Glutamatergic neuron (in vitro differentiated cells): ENCODE measurements at regions not wholly inside any gene's neighbourhood (a gene's known extent, or its start where the extent isn't known, plus 50 kb on each side); places are given as distances from the start of the nearest gene placed in this dataset.

Experiments used
- DNase-seq: peaks from one replicate; pipeline ENCODE4 v3.0.0; 2022
- H3K27ac Mint-ChIP-seq: one replicate; pipeline ENCODE4 v1.8.0; 2020; ENCODE audit warnings: mild to moderate bottlenecking, mixed read lengths, inconsistent platforms; ENCODE audit not compliant: unreplicated experiment
- H3K27me3 Mint-ChIP-seq: one replicate; pipeline ENCODE4 v1.8.0; 2020; ENCODE audit warnings: mild to moderate bottlenecking, moderate library complexity, mixed read lengths, inconsistent platforms; ENCODE audit not compliant: unreplicated experiment
- H3K36me3 Mint-ChIP-seq: one replicate; pipeline ENCODE4 v1.8.0; 2020; ENCODE audit warnings: mild to moderate bottlenecking, mixed read lengths, inconsistent platforms; ENCODE audit not compliant: unreplicated experiment
- H3K4me1 Mint-ChIP-seq: one replicate; pipeline ENCODE4 v1.8.0; 2020; ENCODE audit warnings: mild to moderate bottlenecking, low read depth, mixed read lengths, inconsistent platforms; ENCODE audit not compliant: unreplicated experiment
- H3K4me3 Mint-ChIP-seq: one replicate; pipeline ENCODE4 v1.8.0; 2020; ENCODE audit warnings: mild to moderate bottlenecking, mixed read lengths, inconsistent platforms; ENCODE audit not compliant: unreplicated experiment
- H3K9me3 Mint-ChIP-seq: one replicate; pipeline ENCODE4 v1.8.0; 2020; ENCODE audit warnings: mild to moderate bottlenecking, moderate library complexity, mixed read lengths, inconsistent platforms; ENCODE audit not compliant: unreplicated experiment
- CTCF ChIP-seq: fragments of 200-600 bp; sonication (generic); IDR thresholded peaks from one replicate; pipeline ENCODE4 v1.5.0; 2021; ENCODE audit not compliant: partially characterized antibody, unreplicated experiment

GRCh38 chr4:63693321-63693720 lies 715.9 kb downstream of the TECRL start:
- Mint-ChIP-seq H3K27ac (no peak overlapping the region), H3K4me1 (no peaks in the 10 kb centered on the region), H3K27me3 (no peaks in the 10 kb centered on the region)

GRCh38 chr4:63678358-63678931 lies 730.8 kb downstream of the TECRL start:
- Mint-ChIP-seq H3K4me1 (no peaks in the 10 kb centered on the region), H3K27me3 (no peaks in the 10 kb centered on the region), H3K27ac (no peak overlapping the region), H3K9me3 (no peaks in the 10 kb centered on the region), H3K36me3 (no peaks in the 10 kb centered on the region), H3K4me3 (no peak overlapping the region)
- no peak for TF ChIP-seq CTCF
- no peak for DNase-seq

More at GRCh38 chr4:63693321-63693720, 715.9 kb downstream of the TECRL start:
- H3K36me3 Mint-ChIP-seq = peaks cover 6% of the 10 kb centered on the region
- TF ChIP-seq CTCF = no peak
- peaks cover 6% of the 10 kb centered on the region for H3K9me3 Mint-ChIP-seq
- H3K4me3 Mint-ChIP-seq = no peak overlapping the region
- no peak for DNase-seq

DNA sequence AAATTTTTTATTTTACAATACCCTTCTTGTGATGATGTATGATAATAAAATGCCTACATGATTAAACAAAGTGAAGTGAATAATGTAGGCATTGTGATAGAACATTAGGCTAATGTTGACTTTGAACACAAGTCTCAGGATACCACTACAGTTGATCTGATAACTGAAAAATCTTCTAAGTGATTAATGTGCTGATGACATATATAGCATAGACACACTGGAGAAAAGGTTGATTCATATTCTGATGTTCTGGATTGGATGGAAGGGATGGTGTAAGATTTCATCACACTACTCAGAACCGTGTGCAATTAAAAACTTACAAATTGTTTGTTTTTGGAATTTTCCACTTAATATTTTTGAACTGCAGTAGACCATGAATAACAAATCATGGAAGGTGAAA lies 738.5 kb downstream of the TECRL start:
- Mint-ChIP-seq H3K27ac (no peak overlapping the region), H3K9me3 (no peaks in the 10 kb centered on the region), H3K36me3 (no peaks in the 10 kb centered on the region), H3K4me3 (no peak overlapping the region), H3K27me3 (no peaks in the 10 kb centered on the region), H3K4me1 (no peaks in the 10 kb centered on the region)
- no peak for TF ChIP-seq CTCF
- DNase-seq = no peak

- Mint-ChIP-seq H3K27ac (no peak overlapping the region), H3K36me3 (no peaks in the 10 kb centered on the region), H3K9me3 (no peaks in the 10 kb centered on the region), H3K4me3 (no peak overlapping the region), H3K4me1 (no peaks in the 10 kb centered on the region), H3K27me3 (no peaks in the 10 kb centered on the region)
- no peak for DNase-seq
- no peak for TF ChIP-seq CTCF
These were observed 745.4 kb downstream of the TECRL start for GRCh38 chr4:63663870-63664269.

DNA sequence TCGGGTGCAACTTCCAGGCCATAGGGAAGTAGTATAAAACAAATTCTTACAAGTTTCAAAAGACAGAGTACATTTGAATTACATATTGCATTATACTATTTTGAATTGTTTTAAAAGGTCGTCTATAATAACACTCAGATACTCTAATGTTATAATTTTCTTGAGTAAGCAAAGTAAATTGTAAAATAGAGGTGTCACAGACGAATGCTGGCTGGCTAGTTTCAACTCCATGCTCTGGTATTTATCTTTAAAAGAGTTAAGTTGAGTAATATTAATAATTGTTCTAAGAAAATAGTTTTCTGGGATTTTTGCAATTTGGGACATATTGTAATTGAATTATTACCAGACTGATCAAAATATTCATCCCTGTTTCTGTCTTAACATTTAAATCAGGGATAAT lies 764.9 kb downstream of the TECRL start:
- Mint-ChIP-seq H3K27me3 (no peaks in the 10 kb centered on the region), H3K4me1 (no peaks in the 10 kb centered on the region), H3K27ac (no peak overlapping the region), H3K9me3 (no peaks in the 10 kb centered on the region), H3K4me3 (no peak overlapping the region), H3K36me3 (no peaks in the 10 kb centered on the region)
- no peak for DNase-seq
- TF ChIP-seq CTCF = no peak
